ENCODE measurements at regions not wholly inside any gene's neighbourhood (a gene's known extent, or its start where the extent isn't known, plus 50 kb on each side); places are given as distances from the start of the nearest gene placed in this dataset.

- TF ChIP-seq GATA3 (IDR thresholded peaks at IDR 0.05; ENCODE audit: low read depth, low read length) (no peak), GATA2 (IDR thresholded peaks at IDR 0.05; ENCODE audit: low read depth, low read length) (no peak)
Observed at GRCh38 chr2:84038866-84039265, 420.2 kb downstream of the SUCLG1 start.

Measured in SH-SY5Y (cell line).